Kidney (tissue), 13 donors: ENCODE measurements at regions not wholly inside any gene's neighbourhood (a gene's known extent, or its start where the extent isn't known, plus 50 kb on each side); places are given as distances from the start of the nearest gene placed in this dataset.
"Not testable (repeated sequence)": the region's sequence is repeated elsewhere in the genome, so short reads cannot be mapped to it uniquely, and the experiment has no call there.

ENCODE experiments used
- DNase-seq, 5 donors: peaks; one replicate each; pipeline ENCODE4 v3.0.0-alpha.2; 2013 to 2020
- FAIRE-seq: peaks from 2 replicates; lab custom pipeline; 2012; peaks lifted over from hg19 to GRCh38; lab: Jason Lieb, UNC
- H3K27ac ChIP-seq, 2 donors: one replicate each; pipeline ENCODE4 v1.7.0; 2013; ENCODE audit warnings: low read depth in 2 of 2, low read length in 2 of 2, inconsistent platforms in 1 of 2
- H3K27me3 ChIP-seq: one replicate; pipeline ENCODE4 v1.7.1; 2013; ENCODE audit warnings: low read length, inconsistent platforms; ENCODE audit not compliant: control insufficient read depth, insufficient read depth
- H3K36me3 ChIP-seq, 3 donors: one replicate each; pipeline versions ENCODE4 v1.7.0 to v1.7.1; 2013; ENCODE audit warnings: low read length in 3 of 3, control low read depth in 1 of 3, inconsistent platforms in 1 of 3; ENCODE audit not compliant: insufficient read depth in 3 of 3, control insufficient read depth in 2 of 3
- H3K4me1 ChIP-seq, 3 donors: one replicate each; pipeline versions ENCODE4 v1.7.0 to v1.7.1; 2013; ENCODE audit warnings: low read length in 3 of 3, inconsistent platforms in 1 of 3, low read depth in 1 of 3; ENCODE audit not compliant: control insufficient read depth in 2 of 3, insufficient read depth in 2 of 3
- H3K4me3 ChIP-seq, 3 donors: one replicate each; pipeline versions ENCODE4 v1.7.0 to v1.8.1; 2013; ENCODE audit warnings: low read length in 3 of 3, control low read depth in 1 of 3, inconsistent platforms in 1 of 3
- H3K9ac ChIP-seq, 3 donors: one replicate each; pipeline versions ENCODE4 v1.7.0 to v1.7.1; 2013; ENCODE audit warnings: low read length in 3 of 3, control low read depth in 1 of 3, inconsistent platforms in 1 of 3
- H3K9me3 ChIP-seq, 3 donors: one replicate each; pipeline versions ENCODE4 v1.7.0 to v1.7.1; 2013; ENCODE audit warnings: low read length in 3 of 3, control low read depth in 1 of 3, inconsistent platforms in 1 of 3; ENCODE audit not compliant: control insufficient read depth in 2 of 3, insufficient read depth in 1 of 3
- intact Hi-C: fragments of 100-400 bp; cut with DNase I; formaldehyde crosslinking; loops from one replicate; pipeline ENCODE4 v1.11.1; 2022
- TF ChIP-seq, protein P1 (sequence below): IDR thresholded peaks from 3 replicates; pipeline ENCODE4 v1.5.1; 2012; ENCODE audit warnings: mild to moderate bottlenecking, moderate library complexity, borderline replicate concordance; ENCODE audit not compliant: insufficient read depth; ENCODE audit errors: extremely low read depth
- donor health status: control.
- donor health status: control.
- donor health status: control.
- donor health status: control.
- donor health status: control.
- donor health status: DM: yes; HTN: yes; CAD: no.
- donor health status: Normal renal cell carcinoma (clear cell type).

DNA sequence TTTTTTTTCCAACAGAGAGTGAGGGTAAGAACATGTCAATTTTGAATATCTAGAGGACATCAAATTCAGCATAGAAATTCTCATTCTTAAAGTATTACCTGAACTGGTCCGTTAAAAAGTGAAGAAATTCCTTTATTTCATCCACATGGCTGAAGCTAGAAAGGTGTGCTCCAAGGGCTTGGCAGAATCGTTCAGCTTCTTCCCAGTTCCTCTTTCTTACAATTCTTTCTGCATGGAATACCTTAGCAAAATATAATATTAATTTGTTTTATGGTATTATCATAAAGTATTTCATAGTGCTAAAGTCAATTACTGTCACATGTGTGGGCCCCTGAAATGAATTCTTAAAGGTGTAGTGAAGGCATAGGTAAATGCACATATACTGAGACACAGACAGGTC is 74.3 kb upstream of the CD302 start:
- intact Hi-C loops, result no loop called here
- no peak overlapping the region for H3K4me3 ChIP-seq
- H3K27ac ChIP-seq, result no peak overlapping the region
- DNase-seq, result no peak
- H3K27me3 ChIP-seq, result no peaks in the 10 kb centered on the region
- no peaks in the 10 kb centered on the region for H3K4me1 ChIP-seq
- no peaks in the 10 kb centered on the region for H3K36me3 ChIP-seq
- FAIRE-seq, result no peak
- TF ChIP-seq, protein P1, sequence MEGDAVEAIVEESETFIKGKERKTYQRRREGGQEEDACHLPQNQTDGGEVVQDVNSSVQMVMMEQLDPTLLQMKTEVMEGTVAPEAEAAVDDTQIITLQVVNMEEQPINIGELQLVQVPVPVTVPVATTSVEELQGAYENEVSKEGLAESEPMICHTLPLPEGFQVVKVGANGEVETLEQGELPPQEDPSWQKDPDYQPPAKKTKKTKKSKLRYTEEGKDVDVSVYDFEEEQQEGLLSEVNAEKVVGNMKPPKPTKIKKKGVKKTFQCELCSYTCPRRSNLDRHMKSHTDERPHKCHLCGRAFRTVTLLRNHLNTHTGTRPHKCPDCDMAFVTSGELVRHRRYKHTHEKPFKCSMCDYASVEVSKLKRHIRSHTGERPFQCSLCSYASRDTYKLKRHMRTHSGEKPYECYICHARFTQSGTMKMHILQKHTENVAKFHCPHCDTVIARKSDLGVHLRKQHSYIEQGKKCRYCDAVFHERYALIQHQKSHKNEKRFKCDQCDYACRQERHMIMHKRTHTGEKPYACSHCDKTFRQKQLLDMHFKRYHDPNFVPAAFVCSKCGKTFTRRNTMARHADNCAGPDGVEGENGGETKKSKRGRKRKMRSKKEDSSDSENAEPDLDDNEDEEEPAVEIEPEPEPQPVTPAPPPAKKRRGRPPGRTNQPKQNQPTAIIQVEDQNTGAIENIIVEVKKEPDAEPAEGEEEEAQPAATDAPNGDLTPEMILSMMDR, result no peak
- no peaks in the 10 kb centered on the region for H3K9me3 ChIP-seq
- H3K9ac ChIP-seq, result no peak overlapping the region

DNA sequence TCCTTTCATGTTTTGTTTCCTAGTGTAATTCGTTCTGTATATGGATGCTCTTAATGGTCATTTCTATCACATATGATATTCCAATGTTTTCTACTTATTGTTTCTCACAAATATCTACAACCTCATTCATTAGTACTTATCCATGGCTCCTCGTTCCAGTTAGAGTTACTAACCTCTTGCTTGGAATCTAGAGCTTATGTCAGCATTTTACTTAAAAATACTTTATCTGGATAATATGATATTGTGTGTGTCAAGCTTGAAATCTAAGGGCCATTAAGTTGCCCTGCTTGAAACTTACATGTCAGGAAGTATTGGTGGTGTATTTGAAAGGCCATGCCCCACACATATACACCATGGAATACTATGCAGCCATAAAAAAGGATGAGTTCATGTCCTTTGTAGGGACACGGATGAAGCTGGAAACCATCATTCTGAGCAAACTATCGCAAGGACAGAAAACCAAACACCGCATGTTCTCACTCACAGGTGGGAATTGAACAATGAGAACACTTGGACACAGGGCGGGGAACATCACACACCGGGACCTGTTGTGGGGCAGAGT is 70.7 kb upstream of the CD302 start:
- H3K9me3 ChIP-seq, DNase-seq, H3K36me3 ChIP-seq, H3K4me3 ChIP-seq, H3K4me1 ChIP-seq, FAIRE-seq, H3K27ac ChIP-seq, H3K27me3 ChIP-seq, H3K9ac ChIP-seq, intact Hi-C loops: not testable (repeated sequence)

DNA sequence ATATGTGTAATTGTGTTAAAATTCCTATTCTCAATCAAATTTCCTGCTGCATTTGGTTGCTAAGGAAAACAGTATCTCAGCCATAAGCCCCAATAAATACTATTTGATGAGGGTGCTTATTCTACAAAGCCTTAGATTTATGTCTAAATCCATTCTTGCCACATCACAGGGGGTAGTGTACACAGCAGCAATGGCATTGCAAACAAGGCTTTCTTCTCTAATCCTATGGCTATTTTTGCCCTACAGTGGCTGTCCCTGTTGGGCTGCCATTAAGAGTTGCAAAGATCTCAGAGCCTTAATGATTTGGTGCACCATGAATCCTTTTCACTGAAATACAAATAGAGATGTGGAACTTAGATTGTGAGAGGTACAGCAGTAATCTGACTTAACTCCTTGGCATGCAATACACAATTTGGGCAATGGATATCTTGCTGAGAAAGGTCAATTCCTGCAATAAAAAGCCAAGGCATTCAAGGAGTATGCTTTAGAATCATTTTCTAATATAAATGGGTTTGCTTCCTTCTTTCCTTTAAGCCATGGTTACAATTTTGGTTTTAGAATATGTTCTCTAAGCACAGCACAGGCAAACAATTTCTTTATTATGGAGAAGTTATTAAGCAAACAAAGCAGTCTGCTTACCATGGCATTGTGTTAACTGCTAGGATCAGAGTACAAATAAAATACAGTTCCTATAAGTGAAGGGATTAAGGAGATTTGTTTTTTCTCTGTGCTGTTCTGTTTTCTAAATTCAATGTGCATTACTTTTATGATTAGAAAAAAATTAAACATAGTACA is 69.8 kb upstream of the CD302 start:
- TF ChIP-seq, protein P1, result no peak
- Histone ChIP-seq H3K36me3 (no peaks in the 10 kb centered on the region), H3K4me3 (no peak overlapping the region), H3K9me3 (no peaks in the 10 kb centered on the region), H3K27ac (no peak overlapping the region), H3K27me3 (no peaks in the 10 kb centered on the region), H3K4me1 (no peaks in the 10 kb centered on the region), H3K9ac (no peak overlapping the region)
- intact Hi-C loops, result no loop called here
- FAIRE-seq (no peak), DNase-seq (no peak)

DNA sequence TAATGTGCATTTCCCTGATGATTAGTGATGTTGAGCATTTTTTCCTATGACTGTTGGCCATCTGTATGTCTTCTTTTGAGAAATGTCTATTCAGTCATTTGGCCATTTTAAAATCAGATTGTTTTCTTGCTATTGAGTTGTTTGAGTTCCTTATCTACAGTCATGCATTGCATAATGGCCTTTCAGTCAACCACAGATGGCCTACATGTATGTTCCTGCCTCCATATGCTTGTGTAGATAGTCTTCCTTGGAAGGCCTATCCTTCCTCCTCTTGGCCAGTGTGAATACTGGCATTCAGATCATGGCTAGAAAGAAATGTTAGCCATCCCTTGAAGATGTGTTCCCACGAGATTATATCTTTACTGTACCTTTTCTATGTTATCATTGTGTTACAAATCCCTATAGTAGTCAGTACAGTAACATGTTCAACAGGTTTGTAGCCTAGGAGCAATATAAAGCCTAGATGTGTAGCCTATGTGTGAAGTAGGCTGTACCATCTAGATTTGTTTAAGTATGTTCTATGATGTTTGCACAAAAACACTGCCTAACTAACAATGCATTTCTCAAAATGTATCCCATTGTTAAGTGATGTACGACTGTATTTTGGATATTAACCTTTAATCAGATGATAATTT is 65.6 kb upstream of the CD302 start:
- TF ChIP-seq, protein P1, result no peak
- DNase-seq (no peak), FAIRE-seq (no peak)
- no peaks in the 10 kb centered on the region for H3K9me3 ChIP-seq
- H3K4me3 ChIP-seq, result no peak overlapping the region
- no peaks in the 10 kb centered on the region for H3K4me1 ChIP-seq
- H3K27ac ChIP-seq, result no peak overlapping the region
- intact Hi-C loops, result no loop called here
- H3K27me3 ChIP-seq, result no peaks in the 10 kb centered on the region
- H3K36me3 ChIP-seq, result no peaks in the 10 kb centered on the region
- H3K9ac ChIP-seq, result no peak overlapping the region
